Left ventricle myocardium inferior (tissue), 1 donor: ENCODE measurements at regions not wholly inside any gene's neighbourhood (a gene's known extent, or its start where the extent isn't known, plus 50 kb on each side); places are given as distances from the start of the nearest gene placed in this dataset.

Source experiments
- DNase-seq: peaks from one replicate; pipeline ENCODE4 v3.0.0-alpha.2; 2020
- H3K27ac ChIP-seq: fragments of 200-600 bp; replicated peaks from 2 replicates; pipeline ENCODE4 v1.8.0; 2021
- H3K27me3 ChIP-seq: fragments of 200-600 bp; 2 replicates; pipeline ENCODE4 v1.8.0; 2021; ENCODE audit warnings: low read depth
- H3K36me3 ChIP-seq: fragments of 200-600 bp; 2 replicates; pipeline ENCODE4 v1.8.0; 2021
- H3K4me1 ChIP-seq: fragments of 200-600 bp; 2 replicates; pipeline ENCODE4 v1.8.0; 2021
- H3K4me3 ChIP-seq: fragments of 200-600 bp; 2 replicates; pipeline ENCODE4 v1.8.0; 2021; ENCODE audit warnings: mild to moderate bottlenecking, moderate library complexity
- H3K9me3 ChIP-seq: fragments of 200-600 bp; replicated peaks from 2 replicates; pipeline ENCODE4 v1.8.0; 2021
- intact Hi-C: fragments of 100-400 bp; cut with micrococcal nuclease; formaldehyde crosslinking; loops from one replicate; pipeline ENCODE4 v1.11.0; 2022
- TF ChIP-seq, protein P1 (sequence below): fragments of 200-600 bp; IDR thresholded peaks from 2 replicates; pipeline ENCODE4 v1.8.0; 2021; ENCODE audit warnings: antibody characterized with exemption, mild to moderate bottlenecking, borderline replicate concordance
- donor health status: DM: no; HTN: yes; CAD: no; lungs with severe emphysema.

DNA sequence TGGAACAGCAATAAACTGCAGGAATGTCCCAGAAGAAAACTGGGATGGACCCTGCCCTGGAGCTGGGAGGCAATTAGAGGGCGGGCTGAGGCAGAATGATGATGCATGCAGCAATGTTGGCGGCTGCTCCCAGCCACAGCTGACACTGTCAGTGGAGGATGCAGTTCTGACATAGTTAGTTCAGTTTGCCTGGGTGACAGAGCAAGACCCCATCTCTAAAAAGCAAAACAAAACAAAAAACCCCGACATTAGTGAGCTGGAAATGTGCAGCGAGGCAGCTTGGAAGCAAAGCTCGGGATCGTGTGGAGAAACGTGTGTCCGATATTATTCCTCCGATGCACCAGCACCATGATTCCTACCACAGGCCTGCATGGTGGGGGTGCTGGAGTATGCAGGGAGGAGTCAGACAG is 110.1 kb upstream of the UQCRFS1 start:
- Histone ChIP-seq H3K36me3 (no peaks in the 10 kb centered on the region), H3K27me3 (peaks cover 72% of the 10 kb centered on the region), H3K9me3 (no peaks in the 10 kb centered on the region), H3K4me1 (no peaks in the 10 kb centered on the region), H3K4me3 (no peak overlapping the region), H3K27ac (no peak overlapping the region)
- intact Hi-C loops: no loop called here
- DNase-seq: no peak
- TF ChIP-seq, protein P1, sequence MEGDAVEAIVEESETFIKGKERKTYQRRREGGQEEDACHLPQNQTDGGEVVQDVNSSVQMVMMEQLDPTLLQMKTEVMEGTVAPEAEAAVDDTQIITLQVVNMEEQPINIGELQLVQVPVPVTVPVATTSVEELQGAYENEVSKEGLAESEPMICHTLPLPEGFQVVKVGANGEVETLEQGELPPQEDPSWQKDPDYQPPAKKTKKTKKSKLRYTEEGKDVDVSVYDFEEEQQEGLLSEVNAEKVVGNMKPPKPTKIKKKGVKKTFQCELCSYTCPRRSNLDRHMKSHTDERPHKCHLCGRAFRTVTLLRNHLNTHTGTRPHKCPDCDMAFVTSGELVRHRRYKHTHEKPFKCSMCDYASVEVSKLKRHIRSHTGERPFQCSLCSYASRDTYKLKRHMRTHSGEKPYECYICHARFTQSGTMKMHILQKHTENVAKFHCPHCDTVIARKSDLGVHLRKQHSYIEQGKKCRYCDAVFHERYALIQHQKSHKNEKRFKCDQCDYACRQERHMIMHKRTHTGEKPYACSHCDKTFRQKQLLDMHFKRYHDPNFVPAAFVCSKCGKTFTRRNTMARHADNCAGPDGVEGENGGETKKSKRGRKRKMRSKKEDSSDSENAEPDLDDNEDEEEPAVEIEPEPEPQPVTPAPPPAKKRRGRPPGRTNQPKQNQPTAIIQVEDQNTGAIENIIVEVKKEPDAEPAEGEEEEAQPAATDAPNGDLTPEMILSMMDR: no peak

DNA sequence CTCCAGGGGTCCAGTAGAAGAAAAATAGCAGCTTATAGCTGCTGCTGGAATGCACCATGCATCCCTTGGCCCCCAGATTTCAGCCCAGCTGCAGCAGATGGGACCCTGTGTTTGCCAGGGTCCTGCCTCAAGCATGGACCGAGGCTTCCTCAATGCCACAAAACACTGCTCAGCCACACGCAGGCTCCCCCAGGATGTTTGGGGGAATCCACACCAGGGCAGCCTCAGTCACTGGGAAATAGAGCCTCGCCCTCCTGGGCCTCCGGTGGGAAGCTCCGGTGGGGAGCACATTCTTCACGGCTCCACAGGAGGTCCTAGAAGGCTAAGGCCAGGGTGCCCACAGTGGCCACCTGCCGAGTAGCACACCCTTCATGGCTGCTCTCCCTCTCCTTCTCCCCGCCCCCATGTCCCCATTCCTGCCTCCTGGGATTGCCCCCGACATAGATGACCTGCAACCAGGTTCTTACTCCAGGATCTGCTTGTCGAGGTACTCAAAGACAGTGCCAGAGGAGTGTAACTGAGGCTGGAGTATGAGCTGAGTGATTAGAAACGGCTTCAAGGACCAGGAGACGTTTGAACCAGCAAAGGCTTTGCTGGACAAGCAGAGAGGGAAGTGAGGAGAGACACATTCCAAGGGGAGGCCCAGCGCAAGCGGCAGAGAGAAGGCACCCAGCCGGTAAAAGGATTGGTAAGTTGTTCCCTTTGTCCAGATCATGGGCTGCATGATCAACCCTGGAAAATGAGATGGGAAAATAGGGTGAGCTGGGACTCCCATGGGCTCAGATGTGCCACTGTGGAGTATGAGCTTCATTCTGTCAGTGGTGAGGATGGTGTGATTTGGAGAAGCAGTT is 110.7 kb upstream of the UQCRFS1 start:
- Histone ChIP-seq H3K27ac (no peak overlapping the region), H3K4me1 (no peaks in the 10 kb centered on the region), H3K4me3 (no peak overlapping the region), H3K27me3 (peaks cover 72% of the 10 kb centered on the region), H3K36me3 (no peaks in the 10 kb centered on the region), H3K9me3 (no peaks in the 10 kb centered on the region)
- intact Hi-C loops: no loop called here
- TF ChIP-seq, protein P1: no peak
- no peak for DNase-seq

DNA sequence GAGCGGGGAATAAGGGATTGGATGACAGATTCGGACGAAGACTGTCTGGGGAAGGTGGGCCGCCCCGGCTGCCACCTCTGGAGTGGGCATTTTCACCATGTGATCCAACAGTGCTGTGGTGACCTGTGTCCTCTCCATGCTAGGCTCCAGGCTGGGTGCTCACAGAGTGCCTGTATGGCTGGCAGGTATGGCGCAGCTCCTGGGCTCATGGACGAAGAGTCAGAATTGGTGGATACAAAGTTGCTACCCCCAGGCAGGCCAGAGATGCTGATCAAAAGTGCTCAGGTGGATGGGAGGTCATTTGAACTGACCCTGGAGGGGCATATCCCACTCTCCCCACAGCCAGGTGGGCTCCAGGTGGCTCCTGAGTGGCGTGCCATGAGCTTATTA is 111.3 kb upstream of the UQCRFS1 start:
- DNase-seq: no peak
- H3K27me3 ChIP-seq: peaks cover 72% of the 10 kb centered on the region
- TF ChIP-seq, protein P1: no peak
- no peak overlapping the region for H3K4me3 ChIP-seq
- H3K4me1 ChIP-seq: no peaks in the 10 kb centered on the region
- H3K36me3 ChIP-seq: no peaks in the 10 kb centered on the region
- H3K27ac ChIP-seq: no peak overlapping the region
- no peaks in the 10 kb centered on the region for H3K9me3 ChIP-seq
- intact Hi-C loops: no loop called here

DNA sequence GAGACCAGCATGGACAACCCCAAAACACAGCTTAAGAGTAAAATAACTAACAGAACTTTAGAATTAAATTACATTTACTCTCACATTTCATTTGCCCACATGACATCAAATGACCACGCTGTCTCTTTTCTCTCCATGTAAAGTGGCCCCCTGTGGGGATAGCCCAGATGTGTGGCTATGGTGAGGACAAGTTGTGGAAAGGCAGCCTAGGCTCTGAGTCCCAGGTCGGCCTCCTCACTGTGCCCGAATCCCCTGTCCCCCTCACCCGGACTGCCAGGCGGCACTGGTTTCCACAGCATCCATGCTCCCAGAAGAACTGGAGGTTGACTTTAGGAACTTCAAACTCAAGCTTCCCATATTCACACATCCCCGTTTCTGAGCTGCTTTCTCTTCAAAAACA is 111.8 kb upstream of the UQCRFS1 start:
- no peak for DNase-seq
- intact Hi-C loops: no loop called here
- TF ChIP-seq, protein P1: no peak

DNA sequence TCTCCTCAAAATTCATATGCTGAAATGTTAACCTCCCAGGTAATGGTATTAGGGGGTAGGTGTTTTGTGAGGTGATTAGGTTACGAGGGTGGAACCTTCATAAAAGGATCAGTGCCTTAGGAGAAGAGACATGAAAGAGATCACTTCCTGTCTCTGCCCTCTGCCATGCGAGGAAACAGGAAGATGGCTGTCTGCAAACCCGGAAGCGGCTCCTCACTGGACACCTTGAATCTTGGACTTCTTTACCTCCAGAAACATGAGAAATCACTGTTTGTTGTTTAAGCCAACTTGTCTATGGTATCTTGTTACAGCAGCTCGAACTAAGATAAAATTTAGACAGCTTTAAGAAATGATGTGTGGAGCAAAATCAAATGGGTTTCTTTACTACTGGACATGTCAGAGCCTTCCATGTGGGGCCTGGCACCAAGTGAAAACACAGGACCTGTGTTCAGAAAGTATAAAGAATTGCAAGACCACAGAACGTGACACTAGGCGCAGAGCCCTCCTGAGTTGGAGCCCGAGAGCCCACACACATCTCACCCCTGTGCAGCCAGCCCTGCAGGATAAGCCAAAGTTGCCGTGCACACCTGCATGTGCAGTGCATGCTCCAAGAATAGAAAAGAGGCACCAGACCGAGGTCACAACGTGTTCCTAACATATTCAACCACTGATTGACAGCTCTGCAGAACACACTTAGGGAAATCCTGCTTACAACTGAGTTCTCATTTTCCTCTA is 112.5 kb upstream of the UQCRFS1 start:
- Histone ChIP-seq H3K36me3 (no peaks in the 10 kb centered on the region), H3K9me3 (no peaks in the 10 kb centered on the region), H3K4me1 (no peaks in the 10 kb centered on the region), H3K4me3 (no peak overlapping the region), H3K27me3 (peaks cover 70% of the 10 kb centered on the region), H3K27ac (no peak overlapping the region)
- intact Hi-C loops: no loop called here
- TF ChIP-seq, protein P1: no peak
- no peak for DNase-seq

More for the DNA sequence above, 111.8 kb upstream of the UQCRFS1 start:
- H3K4me1 ChIP-seq: no peaks in the 10 kb centered on the region
- no peak overlapping the region for H3K27ac ChIP-seq
- H3K27me3 ChIP-seq: peaks cover 68% of the 10 kb centered on the region
- no peaks in the 10 kb centered on the region for H3K36me3 ChIP-seq
- H3K9me3 ChIP-seq: no peaks in the 10 kb centered on the region
- H3K4me3 ChIP-seq: no peak overlapping the region
